Keratinocyte (primary cell): ENCODE measurements at regions not wholly inside any gene's neighbourhood (a gene's known extent, or its start where the extent isn't known, plus 50 kb on each side); places are given as distances from the start of the nearest gene placed in this dataset.

Experiments used
- DNase-seq: peaks from one replicate; pipeline ENCODE4 v3.0.0-alpha.2; 2011; ENCODE audit warnings: low read depth, missing footprints, low spot score
- FAIRE-seq: peaks from 2 replicates; lab custom pipeline; 2011; peaks lifted over from hg19 to GRCh38; lab: Jason Lieb, UNC
- H2AFZ ChIP-seq: 2 replicates; pipeline ENCODE4 v1.6.0; 2012; ENCODE audit warnings: low read length, control low read depth, inconsistent platforms; ENCODE audit not compliant: control insufficient read depth
- H3K27ac ChIP-seq: 2 replicates; pipeline ENCODE4 v1.5.1; 2011; ENCODE audit warnings: low read length; ENCODE audit not compliant: control insufficient read depth, insufficient read depth
- H3K27me3 ChIP-seq: 3 replicates; pipeline ENCODE4 v1.6.0; 2011; ENCODE audit warnings: low read length; ENCODE audit not compliant: control insufficient read depth, insufficient read depth; ENCODE audit errors: extremely low read depth
- H3K36me3 ChIP-seq, 2 experiments: 2 replicates in 1 of 2; 3 replicates in 1 of 2; pipeline ENCODE4 v1.5.1; 2011; ENCODE audit warnings: low read length in 2 of 2, mild to moderate bottlenecking in 1 of 2; ENCODE audit not compliant: control insufficient read depth in 2 of 2, insufficient read depth in 2 of 2; ENCODE audit errors: extremely low read depth in 1 of 2
- H3K4me1 ChIP-seq: 3 replicates; pipeline ENCODE4 v1.5.1; 2011; ENCODE audit warnings: low read length; ENCODE audit not compliant: control insufficient read depth, insufficient read depth; ENCODE audit errors: extremely low read depth
- H3K4me2 ChIP-seq: 3 replicates; pipeline ENCODE4 v1.6.0; 2011; ENCODE audit warnings: low read depth, low read length; ENCODE audit not compliant: control insufficient read depth, insufficient read depth; ENCODE audit errors: extremely low read depth
- H3K4me3 ChIP-seq, 3 experiments: fragments of 200-600 bp in 1 of 3; sonication (generic) in 1 of 3; 2 replicates in 2 of 3; 3 replicates in 1 of 3; pipeline ENCODE4 v1.5.1; 2011 to 2016; ENCODE audit warnings: low read length in 3 of 3, mild to moderate bottlenecking in 3 of 3, control low read depth in 2 of 3, inconsistent platforms in 1 of 3, low read depth in 1 of 3, mixed read lengths in 1 of 3, mixed run types in 1 of 3, moderate library complexity in 1 of 3; ENCODE audit not compliant: control insufficient read depth in 2 of 3, insufficient read depth in 2 of 3; ENCODE audit errors: extremely low read depth in 1 of 3
- H3K79me2 ChIP-seq: 2 replicates; pipeline ENCODE4 v1.6.0; 2012; ENCODE audit warnings: low read length; ENCODE audit not compliant: control insufficient read depth, insufficient read depth
- H3K9ac ChIP-seq: 3 replicates; pipeline ENCODE4 v1.6.0; 2011; ENCODE audit warnings: low read length; ENCODE audit not compliant: control insufficient read depth, insufficient read depth; ENCODE audit errors: extremely low read depth
- H3K9me1 ChIP-seq: 3 replicates; pipeline ENCODE4 v1.6.0; 2011; ENCODE audit warnings: low read length; ENCODE audit not compliant: control insufficient read depth, insufficient read depth; ENCODE audit errors: extremely low read depth
- H3K9me3 ChIP-seq: 2 replicates; pipeline ENCODE4 v1.5.1; 2012; ENCODE audit warnings: low read depth, low read length; ENCODE audit not compliant: control insufficient read depth
- H4K20me1 ChIP-seq: 3 replicates; pipeline ENCODE4 v1.6.0; 2011; ENCODE audit warnings: low read length; ENCODE audit not compliant: control insufficient read depth, insufficient read depth; ENCODE audit errors: extremely low read depth
- EZH2 ChIP-seq: IDR thresholded peaks from one replicate; pipeline ENCODE4 v1.6.1; 2012; ENCODE audit warnings: inconsistent platforms, mild to moderate bottlenecking, low read length, moderate library complexity
- dilution Hi-C: fragments of 300-500 bp; cut with MboI; formaldehyde crosslinking; loops from one replicate; pipeline ENCODE4 v1.7.0; 2020; ENCODE audit warnings: low sequenced_read_pairs; ENCODE audit not compliant: extremely low pct_ligation_motif_present
- TF ChIP-seq, protein P1 (sequence below), 3 experiments: IDR thresholded peaks in 1 of 3; conservative IDR thresholded peaks in 1 of 3; optimal IDR thresholded peaks in 1 of 3; 2 replicates in 2 of 3; 3 replicates in 1 of 3; pipeline versions ENCODE3 to v1.5.1; 2011; ENCODE audit warnings: low read length in 3 of 3, mild to moderate bottlenecking in 3 of 3, moderate library complexity in 2 of 3, control low read depth in 1 of 3, inconsistent platforms in 1 of 3; ENCODE audit not compliant: insufficient read depth in 2 of 3; ENCODE audit errors: extremely low read depth in 1 of 3

- no peak for FAIRE-seq
- TF ChIP-seq, protein P1, sequence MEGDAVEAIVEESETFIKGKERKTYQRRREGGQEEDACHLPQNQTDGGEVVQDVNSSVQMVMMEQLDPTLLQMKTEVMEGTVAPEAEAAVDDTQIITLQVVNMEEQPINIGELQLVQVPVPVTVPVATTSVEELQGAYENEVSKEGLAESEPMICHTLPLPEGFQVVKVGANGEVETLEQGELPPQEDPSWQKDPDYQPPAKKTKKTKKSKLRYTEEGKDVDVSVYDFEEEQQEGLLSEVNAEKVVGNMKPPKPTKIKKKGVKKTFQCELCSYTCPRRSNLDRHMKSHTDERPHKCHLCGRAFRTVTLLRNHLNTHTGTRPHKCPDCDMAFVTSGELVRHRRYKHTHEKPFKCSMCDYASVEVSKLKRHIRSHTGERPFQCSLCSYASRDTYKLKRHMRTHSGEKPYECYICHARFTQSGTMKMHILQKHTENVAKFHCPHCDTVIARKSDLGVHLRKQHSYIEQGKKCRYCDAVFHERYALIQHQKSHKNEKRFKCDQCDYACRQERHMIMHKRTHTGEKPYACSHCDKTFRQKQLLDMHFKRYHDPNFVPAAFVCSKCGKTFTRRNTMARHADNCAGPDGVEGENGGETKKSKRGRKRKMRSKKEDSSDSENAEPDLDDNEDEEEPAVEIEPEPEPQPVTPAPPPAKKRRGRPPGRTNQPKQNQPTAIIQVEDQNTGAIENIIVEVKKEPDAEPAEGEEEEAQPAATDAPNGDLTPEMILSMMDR (optimal IDR thresholded peaks at IDR 0.05 in 1 of 3, IDR thresholded peaks at IDR 0.05 in 1 of 3, conservative IDR thresholded peaks at IDR 0.05 in 1 of 3; ENCODE audit: extremely low read depth in 1 of 3, insufficient read depth in 2 of 3, low read length in 3 of 3): no peak
- TF ChIP-seq EZH2: no peak
These were observed 492.4 kb upstream of the ACVR2A start for GRCh38 chr2:147352264-147353071.

DNA sequence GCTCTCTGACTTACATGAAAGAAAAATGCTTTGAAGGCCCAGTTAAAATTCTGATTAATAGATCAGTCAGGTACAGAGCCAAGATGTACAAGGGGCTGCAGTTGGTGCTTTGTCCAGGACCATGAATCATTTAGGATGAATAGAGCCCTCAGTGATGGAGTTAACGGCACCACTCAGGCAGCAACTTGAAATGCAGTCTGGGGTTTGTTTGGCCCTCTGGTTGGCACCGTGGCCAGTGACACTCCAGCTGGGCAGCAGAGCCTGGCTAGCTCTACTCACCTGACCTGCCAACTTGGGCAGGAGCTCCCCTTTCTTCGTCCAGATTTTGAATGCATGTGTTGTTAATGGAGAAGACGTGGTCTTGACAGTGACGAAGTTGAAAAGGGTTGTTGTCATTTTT is 493.0 kb upstream of the ACVR2A start:
- no peak for TF ChIP-seq EZH2
- TF ChIP-seq, protein P1 (optimal IDR thresholded peaks at IDR 0.05 in 1 of 3, IDR thresholded peaks at IDR 0.05 in 1 of 3, conservative IDR thresholded peaks at IDR 0.05 in 1 of 3; ENCODE audit: extremely low read depth in 1 of 3, insufficient read depth in 2 of 3, low read length in 3 of 3): no peak
- dilution Hi-C loops: no loop called here
- H3K9ac ChIP-seq: no peak overlapping the region
- H3K4me2 ChIP-seq: no peak overlapping the region
- no peaks in the 10 kb centered on the region for H3K4me1 ChIP-seq
- H3K9me1 ChIP-seq: no peaks in the 10 kb centered on the region
- no peak overlapping the region for H3K4me3 ChIP-seq
- FAIRE-seq (no peak), DNase-seq (no peak)
- H3K27me3 ChIP-seq: no peaks in the 10 kb centered on the region
- H2AFZ ChIP-seq: no peak overlapping the region
- H4K20me1 ChIP-seq: no peaks in the 10 kb centered on the region
- H3K9me3 ChIP-seq: no peaks in the 10 kb centered on the region
- no peak overlapping the region for H3K27ac ChIP-seq
- H3K36me3 ChIP-seq: no peaks in the 10 kb centered on the region
- H3K79me2 ChIP-seq: no peaks in the 10 kb centered on the region

More at GRCh38 chr2:147352264-147353071, 492.4 kb upstream of the ACVR2A start:
- Histone ChIP-seq H3K36me3 (no peaks in the 10 kb centered on the region), H3K9ac (no peak overlapping the region), H3K79me2 (no peaks in the 10 kb centered on the region), H3K4me2 (no peak overlapping the region), H4K20me1 (no peaks in the 10 kb centered on the region), H3K27ac (no peak overlapping the region), H3K9me3 (no peaks in the 10 kb centered on the region), H3K27me3 (no peaks in the 10 kb centered on the region), H3K9me1 (no peaks in the 10 kb centered on the region), H2AFZ (no peak overlapping the region), H3K4me3 (no peak overlapping the region), H3K4me1 (no peaks in the 10 kb centered on the region)
- no peak for DNase-seq
- dilution Hi-C loops: no loop called here
